IMR-90 (cell line): ENCODE measurements at regions not wholly inside any gene's neighbourhood (a gene's known extent, or its start where the extent isn't known, plus 50 kb on each side); places are given as distances from the start of the nearest gene placed in this dataset.

ENCODE experiments used
- ATAC-seq: fragments of 200-7000 bp; cut with Tn5 transposase; 2 replicates; pipeline ENCODE4 v1.9.1; 2020; ENCODE audit warnings: low read depth, mild to moderate bottlenecking, moderate library complexity
- BruUV-seq: library from RNA; stranded (reverse); fragments of 400-500 nt; replicated peaks from 2 replicates; lab custom pipeline; 2021; lab: Mats Ljungman, UMichigan
- CTCF ChIA-PET: fragments of 300-600 bp; formaldehyde crosslinking; extraction: SDS; loops from one replicate; lab custom pipeline; 2021; ENCODE audit warnings: antibody characterized with exemption; lab: Yijun Ruan, JAX
- POLR2A ChIA-PET: fragments of 300-600 bp; sonication (Branson Sonifier 250); formaldehyde crosslinking; loops from one replicate; lab custom pipeline; 2022; ENCODE audit warnings: antibody characterized with exemption; ENCODE audit not compliant: unreplicated experiment; lab: Charles Lee
- DNase-seq: peaks from one replicate; pipeline ENCODE4 v3.0.0; 2013
- H2AFZ ChIP-seq: replicated peaks from 2 replicates; pipeline ENCODE3; 2013; ENCODE audit warnings: low read length, mild to moderate bottlenecking; ENCODE audit not compliant: poor library complexity
- H2AK5ac ChIP-seq: 2 replicates; pipeline ENCODE4 v1.6.1; 2013; ENCODE audit warnings: low read depth, low read length, inconsistent platforms
- H2AK9ac ChIP-seq: replicated peaks from 2 replicates; pipeline ENCODE3; 2013; ENCODE audit warnings: mild to moderate bottlenecking, low read depth, low read length, moderate library complexity; ENCODE audit not compliant: poor library complexity
- H2BK120ac ChIP-seq: 2 replicates; pipeline ENCODE4 v1.6.1; 2013; ENCODE audit warnings: low read depth, low read length, inconsistent platforms
- H2BK15ac ChIP-seq: 3 replicates; pipeline ENCODE4 v1.6.1; 2013; ENCODE audit warnings: low read depth, low read length, inconsistent platforms
- H2BK20ac ChIP-seq: 2 replicates; pipeline ENCODE4 v1.6.1; 2013; ENCODE audit warnings: low read depth, mild to moderate bottlenecking, inconsistent platforms, low read length, moderate library complexity
- H2BK5ac ChIP-seq: 2 replicates; pipeline ENCODE4 v1.6.1; 2013; ENCODE audit warnings: mild to moderate bottlenecking, low read depth, low read length, inconsistent platforms; ENCODE audit not compliant: poor library complexity, severe bottlenecking
- H3K14ac ChIP-seq: replicated peaks from 2 replicates; pipeline ENCODE4 v1.6.1; 2013; ENCODE audit warnings: low read depth, low read length, inconsistent platforms
- H3K18ac ChIP-seq: 2 replicates; pipeline ENCODE4 v1.6.1; 2013; ENCODE audit warnings: low read depth, low read length, control low read depth
- H3K23ac ChIP-seq: 2 replicates; pipeline ENCODE4 v1.6.1; 2013; ENCODE audit warnings: low read depth, low read length, inconsistent platforms
- H3K27ac ChIP-seq: 2 replicates; pipeline ENCODE4 v1.5.1; 2013; ENCODE audit warnings: mild to moderate bottlenecking, control low read depth, low read length; ENCODE audit not compliant: insufficient read depth
- H3K27me3 ChIP-seq: 2 replicates; pipeline ENCODE4 v1.6.1; 2013; ENCODE audit warnings: low read length; ENCODE audit not compliant: control insufficient read depth, insufficient read depth
- H3K36me3 ChIP-seq: 2 replicates; pipeline ENCODE4 v1.6.1; 2013; ENCODE audit warnings: low read length, mixed read lengths; ENCODE audit not compliant: control insufficient read depth, insufficient read depth
- H3K4ac ChIP-seq: 2 replicates; pipeline ENCODE4 v1.6.1; 2013; ENCODE audit warnings: low read depth, low read length, inconsistent platforms
- H3K4me1 ChIP-seq: 2 replicates; pipeline ENCODE4 v1.6.1; 2013; ENCODE audit warnings: low read length, mixed read lengths; ENCODE audit not compliant: control insufficient read depth, insufficient read depth
- H3K4me2 ChIP-seq: 2 replicates; pipeline ENCODE4 v1.6.1; 2013; ENCODE audit warnings: low read depth, mild to moderate bottlenecking, control low read depth, low read length, moderate library complexity
- H3K4me3 ChIP-seq: 2 replicates; pipeline ENCODE4 v1.5.1; 2013; ENCODE audit warnings: low read depth, mild to moderate bottlenecking, control low read depth, low read length, moderate library complexity; ENCODE audit not compliant: insufficient read depth
- H3K56ac ChIP-seq: 2 replicates; pipeline ENCODE4 v1.6.1; 2013; ENCODE audit warnings: low read length, inconsistent platforms; ENCODE audit not compliant: insufficient read depth; ENCODE audit errors: extremely low read depth
- H3K79me1 ChIP-seq, 2 experiments: 2 replicates each; pipeline ENCODE4 v1.6.1; 2013; ENCODE audit warnings: low read length in 2 of 2, inconsistent platforms in 1 of 2, low read depth in 1 of 2
- H3K9ac ChIP-seq: 2 replicates; pipeline ENCODE4 v1.6.1; 2013; ENCODE audit warnings: low read depth, low read length, control low read depth
- H3K9me1 ChIP-seq: 2 replicates; pipeline ENCODE4 v1.6.1; 2013; ENCODE audit warnings: low read length, inconsistent platforms; ENCODE audit not compliant: insufficient read depth
- H3K9me3 ChIP-seq: 2 replicates; pipeline ENCODE4 v1.6.1; 2013; ENCODE audit warnings: low read length; ENCODE audit not compliant: control insufficient read depth, insufficient read depth
- H4K20me1 ChIP-seq: 2 replicates; pipeline ENCODE4 v1.6.1; 2013; ENCODE audit warnings: low read length, inconsistent platforms; ENCODE audit not compliant: insufficient read depth
- H4K5ac ChIP-seq: 2 replicates; pipeline ENCODE4 v1.6.1; 2013; ENCODE audit warnings: mild to moderate bottlenecking, low read depth, low read length, control low read depth
- H4K8ac ChIP-seq, 2 experiments: 2 replicates each; pipeline ENCODE4 v1.6.1; 2013; ENCODE audit warnings: low read depth in 2 of 2, low read length in 2 of 2, control low read depth in 1 of 2, inconsistent platforms in 1 of 2
- H4K91ac ChIP-seq: 2 replicates; pipeline ENCODE4 v1.6.1; 2013; ENCODE audit warnings: low read depth, low read length, inconsistent platforms; ENCODE audit not compliant: insufficient read depth
- BHLHE40 ChIP-seq: fragments of 150-350 bp; IDR thresholded peaks from 2 replicates; pipeline ENCODE4 v1.6.1; 2016; ENCODE audit warnings: mild to moderate bottlenecking, low read depth, low read length
- FOS ChIP-seq: fragments of 150-350 bp; IDR thresholded peaks from 2 replicates; pipeline ENCODE4 v1.6.1; 2016; ENCODE audit warnings: low read depth, low read length
- MAFK ChIP-seq: IDR thresholded peaks from 2 replicates; pipeline ENCODE4 v1.6.1; 2012; ENCODE audit warnings: low read depth, low read length, improper control_type of control experiment
- MXI1 ChIP-seq: IDR thresholded peaks from 2 replicates; pipeline ENCODE4 v1.6.1; 2012; ENCODE audit warnings: low read depth, mild to moderate bottlenecking, low read length, moderate library complexity, borderline replicate concordance
- NFE2L2 ChIP-seq: fragments of 150-350 bp; IDR thresholded peaks from 2 replicates; pipeline ENCODE4 v1.6.1; 2016; ENCODE audit warnings: low read depth, mild to moderate bottlenecking, low read length
- POLR2A ChIP-seq: IDR thresholded peaks from 2 replicates; pipeline ENCODE4 v1.6.1; 2012; ENCODE audit warnings: mild to moderate bottlenecking, low read depth, low read length
- RFX5 ChIP-seq: IDR thresholded peaks from 2 replicates; pipeline ENCODE4 v1.8.0; 2012; ENCODE audit warnings: low read depth, mild to moderate bottlenecking, low read length, moderate library complexity
- SMC3 ChIP-seq: fragments of 150-350 bp; IDR thresholded peaks from 2 replicates; pipeline ENCODE4 v1.6.1; 2016; ENCODE audit warnings: low read depth, mild to moderate bottlenecking, antibody characterized with exemption, low read length, moderate library complexity
- WGBS, 2 experiments: methylation state at CpG; one replicate each; pipeline versions ENCODE4 v1.1.5 to v1.1.7; 2013; ENCODE audit warnings: missing lambda C conversion rate in 2 of 2; ENCODE audit not compliant: insufficient read length in 1 of 2; ENCODE audit errors: extremely low coverage in 2 of 2; 5-methylcytosine and 5-hydroxymethylcytosine counted together
- dilution Hi-C: fragments of 300-500 bp; cut with HindIII; formaldehyde crosslinking; loops from one replicate; pipeline ENCODE4 v1.14.3; 2018; ENCODE audit warnings: low sequenced_read_pairs; ENCODE audit not compliant: unreplicated experiment
- in situ Hi-C: fragments of 300-500 bp; cut with MboI; formaldehyde crosslinking; loops from 3 replicates; pipeline ENCODE4 v1.14.3; 2019; ENCODE audit warnings: low sequenced_read_pairs, inconsistent platforms, mixed read lengths
- intact Hi-C: fragments of 100-400 bp; cut with micrococcal nuclease; formaldehyde crosslinking; loops from 2 replicates; pipeline ENCODE4 v1.10.0; 2022
- TF ChIP-seq, protein P1 (sequence below): fragments of 150-350 bp; IDR thresholded peaks from 2 replicates; pipeline ENCODE4 v1.6.1; 2017; ENCODE audit warnings: mild to moderate bottlenecking, antibody characterized with exemption, low read length, low read depth
- TF ChIP-seq, protein P2 (sequence below): conservative IDR thresholded peaks from 2 replicates; pipeline ENCODE4 v1.5.1; 2012; ENCODE audit warnings: mild to moderate bottlenecking, low read depth, low read length, improper control_type of control experiment

DNA sequence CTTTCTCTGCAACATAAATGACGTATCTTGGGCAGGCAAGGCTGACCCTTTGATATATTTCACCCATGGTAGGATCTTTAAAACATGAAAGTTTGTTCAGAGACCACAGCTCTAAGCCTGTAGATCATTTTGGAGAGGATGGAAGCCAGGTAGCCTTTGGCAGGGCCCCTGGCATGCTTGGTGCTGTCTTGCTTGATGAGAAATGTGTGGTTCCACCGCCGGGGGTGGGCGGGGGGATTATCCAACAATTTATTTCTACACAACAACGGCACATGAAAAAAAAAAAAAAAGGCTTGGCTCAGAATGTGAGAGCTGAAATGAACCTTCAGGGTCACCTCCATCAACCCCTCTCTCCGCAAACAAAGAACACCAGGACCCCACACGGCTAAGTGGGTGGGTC is 112.9 kb upstream of the MBNL2 start:
- no peak overlapping the region for H3K9ac ChIP-seq

More for the DNA sequence above, 112.9 kb upstream of the MBNL2 start:
- Histone ChIP-seq H3K4me2 (no peak overlapping the region), H3K56ac (no peak overlapping the region), H2AFZ (no peak overlapping the region), H4K91ac (no peak overlapping the region), H2BK120ac (no peak overlapping the region), H2AK5ac (no peak overlapping the region), H3K4ac (no peak overlapping the region; the same call in 1 of the 2 replicates), H3K9me1 (peaks cover 10% of the 10 kb centered on the region), H3K18ac (no peak overlapping the region), H2BK15ac (no peak overlapping the region), H3K9me3 (no peaks in the 10 kb centered on the region; the same call in 1 of the 2 replicates), H3K4me1 (peaks cover 20% of the 10 kb centered on the region), H3K79me1 (no peaks in the 10 kb centered on the region; a peak in 1 of 4 replicates), H4K20me1 (no peaks in the 10 kb centered on the region), H4K8ac (no peak overlapping the region), H3K27me3 (no peaks in the 10 kb centered on the region), H2BK5ac (no peak overlapping the region), H3K23ac (no peak overlapping the region), H3K36me3 (no peaks in the 10 kb centered on the region), H4K5ac (no peak overlapping the region), H2BK20ac (no peak overlapping the region), H2AK9ac (peak overlapping the region; percentile 57), H3K14ac (no peak overlapping the region), H3K4me3 (no peak overlapping the region), H3K27ac (no peak overlapping the region)
- dilution Hi-C loops (no loop called here), in situ Hi-C loops (no loop called here), intact Hi-C loops (no loop called here)
- no peak for DNase-seq
- TF ChIP-seq, protein P1, sequence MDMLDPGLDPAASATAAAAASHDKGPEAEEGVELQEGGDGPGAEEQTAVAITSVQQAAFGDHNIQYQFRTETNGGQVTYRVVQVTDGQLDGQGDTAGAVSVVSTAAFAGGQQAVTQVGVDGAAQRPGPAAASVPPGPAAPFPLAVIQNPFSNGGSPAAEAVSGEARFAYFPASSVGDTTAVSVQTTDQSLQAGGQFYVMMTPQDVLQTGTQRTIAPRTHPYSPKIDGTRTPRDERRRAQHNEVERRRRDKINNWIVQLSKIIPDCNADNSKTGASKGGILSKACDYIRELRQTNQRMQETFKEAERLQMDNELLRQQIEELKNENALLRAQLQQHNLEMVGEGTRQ, result no peak
- no peak for TF ChIP-seq MXI1
- no peak for TF ChIP-seq RFX5
- no peak for TF ChIP-seq MAFK
- TF ChIP-seq, protein P2, sequence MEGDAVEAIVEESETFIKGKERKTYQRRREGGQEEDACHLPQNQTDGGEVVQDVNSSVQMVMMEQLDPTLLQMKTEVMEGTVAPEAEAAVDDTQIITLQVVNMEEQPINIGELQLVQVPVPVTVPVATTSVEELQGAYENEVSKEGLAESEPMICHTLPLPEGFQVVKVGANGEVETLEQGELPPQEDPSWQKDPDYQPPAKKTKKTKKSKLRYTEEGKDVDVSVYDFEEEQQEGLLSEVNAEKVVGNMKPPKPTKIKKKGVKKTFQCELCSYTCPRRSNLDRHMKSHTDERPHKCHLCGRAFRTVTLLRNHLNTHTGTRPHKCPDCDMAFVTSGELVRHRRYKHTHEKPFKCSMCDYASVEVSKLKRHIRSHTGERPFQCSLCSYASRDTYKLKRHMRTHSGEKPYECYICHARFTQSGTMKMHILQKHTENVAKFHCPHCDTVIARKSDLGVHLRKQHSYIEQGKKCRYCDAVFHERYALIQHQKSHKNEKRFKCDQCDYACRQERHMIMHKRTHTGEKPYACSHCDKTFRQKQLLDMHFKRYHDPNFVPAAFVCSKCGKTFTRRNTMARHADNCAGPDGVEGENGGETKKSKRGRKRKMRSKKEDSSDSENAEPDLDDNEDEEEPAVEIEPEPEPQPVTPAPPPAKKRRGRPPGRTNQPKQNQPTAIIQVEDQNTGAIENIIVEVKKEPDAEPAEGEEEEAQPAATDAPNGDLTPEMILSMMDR, result no peak
- TF ChIP-seq FOS, result no peak
- no peak for TF ChIP-seq BHLHE40
- TF ChIP-seq POLR2A, result no peak
- TF ChIP-seq NFE2L2, result no peak
- TF ChIP-seq SMC3, result no peak
- ChIA-PET CTCF (interaction anchor here (0.8 to 3.3 kb wide), 14 partner anchors 8 to 251 kb away, joined by 3 to 23 read pairs (median 4); partner anchors contain the start of gene MBNL2), POLR2A (no interaction called here)
- WGBS, 2 experiments, result no CpG with 5 or more reads among the region's 7 CpGs
- BruUV-seq, result no TSS peak
- no peak for ATAC-seq
